GM12878 (cell line): ENCODE measurements at regions not wholly inside any gene's neighbourhood (a gene's known extent, or its start where the extent isn't known, plus 50 kb on each side); places are given as distances from the start of the nearest gene placed in this dataset.

Experiments used
- BACH1 ChIP-seq: fragments of 450-650 bp; IDR thresholded peaks from 2 replicates; pipeline ENCODE4 v1.6.1; 2017; ENCODE audit warnings: mild to moderate bottlenecking, borderline replicate concordance
- BHLHE40 ChIP-seq, 2 experiments: fragments of 450-650 bp in 1 of 2; IDR thresholded peaks; 2 replicates each; pipeline ENCODE4 v1.6.1; 2011 to 2017; ENCODE audit warnings: low read depth in 2 of 2, borderline replicate concordance in 1 of 2, improper control_type of control experiment in 1 of 2, low read length in 1 of 2, mild to moderate bottlenecking in 1 of 2
- EP300 ChIP-seq, 2 experiments: fragments of 150-350 bp in 1 of 2; IDR thresholded peaks; 2 replicates each; pipeline ENCODE4 v1.6.1; 2011 to 2012; ENCODE audit warnings: low read depth in 2 of 2, low read length in 2 of 2, borderline replicate concordance in 1 of 2, improper control_type of control experiment in 1 of 2, inconsistent platforms in 1 of 2; ENCODE audit not compliant: control insufficient read depth in 1 of 2
- EZH2 ChIP-seq: IDR thresholded peaks from 2 replicates; pipeline ENCODE4 v1.6.1; 2012; ENCODE audit warnings: low read depth, mild to moderate bottlenecking, control low read depth, inconsistent platforms, low read length, borderline replicate concordance; ENCODE audit not compliant: control insufficient read depth
- POLR2AphosphoS2 ChIP-seq: IDR thresholded peaks from 2 replicates; pipeline ENCODE4 v1.6.1; 2011; ENCODE audit warnings: low read depth, mild to moderate bottlenecking, low read length, improper control_type of control experiment, moderate library complexity
- SPI1 ChIP-seq: IDR thresholded peaks from 2 replicates; pipeline ENCODE4 v1.6.1; 2011; ENCODE audit warnings: low read depth, mild to moderate bottlenecking, low read length, moderate library complexity, borderline replicate concordance; ENCODE audit not compliant: insufficient read depth
- TF ChIP-seq, protein P1 (sequence below), 3 experiments: IDR thresholded peaks in 2 of 3; conservative IDR thresholded peaks in 1 of 3; 2 replicates each; pipeline ENCODE4 v1.5.1; 2011; ENCODE audit warnings: low read depth in 3 of 3, low read length in 3 of 3, mild to moderate bottlenecking in 3 of 3, control low read depth in 2 of 3, moderate library complexity in 2 of 3, inconsistent platforms in 1 of 3, mixed read lengths in 1 of 3; ENCODE audit not compliant: control insufficient read depth in 2 of 3, insufficient read depth in 1 of 3; ENCODE audit errors: extremely low read depth in 1 of 3
- TF ChIP-seq, protein P2 (sequence below): IDR thresholded peaks from 2 replicates; pipeline ENCODE4 v1.6.1; 2012; ENCODE audit warnings: low read depth, low read length, improper control_type of control experiment

- TF ChIP-seq BACH1 (no peak), BHLHE40 (IDR thresholded peaks at IDR 0.05; ENCODE audit: borderline replicate concordance in 1 of 2, low read depth in 2 of 2, low read length in 1 of 2) (no peak), EP300 (IDR thresholded peaks at IDR 0.05; ENCODE audit: borderline replicate concordance in 1 of 2, control insufficient read depth in 1 of 2, low read depth in 2 of 2, low read length in 2 of 2) (no peak), POLR2AphosphoS2 (no peak), SPI1 (peak; percentile 8; the same call in 1 of the 2 replicates), EZH2 (no peak)
- TF ChIP-seq, protein P1, sequence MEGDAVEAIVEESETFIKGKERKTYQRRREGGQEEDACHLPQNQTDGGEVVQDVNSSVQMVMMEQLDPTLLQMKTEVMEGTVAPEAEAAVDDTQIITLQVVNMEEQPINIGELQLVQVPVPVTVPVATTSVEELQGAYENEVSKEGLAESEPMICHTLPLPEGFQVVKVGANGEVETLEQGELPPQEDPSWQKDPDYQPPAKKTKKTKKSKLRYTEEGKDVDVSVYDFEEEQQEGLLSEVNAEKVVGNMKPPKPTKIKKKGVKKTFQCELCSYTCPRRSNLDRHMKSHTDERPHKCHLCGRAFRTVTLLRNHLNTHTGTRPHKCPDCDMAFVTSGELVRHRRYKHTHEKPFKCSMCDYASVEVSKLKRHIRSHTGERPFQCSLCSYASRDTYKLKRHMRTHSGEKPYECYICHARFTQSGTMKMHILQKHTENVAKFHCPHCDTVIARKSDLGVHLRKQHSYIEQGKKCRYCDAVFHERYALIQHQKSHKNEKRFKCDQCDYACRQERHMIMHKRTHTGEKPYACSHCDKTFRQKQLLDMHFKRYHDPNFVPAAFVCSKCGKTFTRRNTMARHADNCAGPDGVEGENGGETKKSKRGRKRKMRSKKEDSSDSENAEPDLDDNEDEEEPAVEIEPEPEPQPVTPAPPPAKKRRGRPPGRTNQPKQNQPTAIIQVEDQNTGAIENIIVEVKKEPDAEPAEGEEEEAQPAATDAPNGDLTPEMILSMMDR (IDR thresholded peaks at IDR 0.05 in 2 of 3, conservative IDR thresholded peaks at IDR 0.05 in 1 of 3; ENCODE audit: control insufficient read depth in 2 of 3, extremely low read depth in 1 of 3, insufficient read depth in 1 of 3, low read depth in 3 of 3, low read length in 3 of 3): no peak
- TF ChIP-seq, protein P2, sequence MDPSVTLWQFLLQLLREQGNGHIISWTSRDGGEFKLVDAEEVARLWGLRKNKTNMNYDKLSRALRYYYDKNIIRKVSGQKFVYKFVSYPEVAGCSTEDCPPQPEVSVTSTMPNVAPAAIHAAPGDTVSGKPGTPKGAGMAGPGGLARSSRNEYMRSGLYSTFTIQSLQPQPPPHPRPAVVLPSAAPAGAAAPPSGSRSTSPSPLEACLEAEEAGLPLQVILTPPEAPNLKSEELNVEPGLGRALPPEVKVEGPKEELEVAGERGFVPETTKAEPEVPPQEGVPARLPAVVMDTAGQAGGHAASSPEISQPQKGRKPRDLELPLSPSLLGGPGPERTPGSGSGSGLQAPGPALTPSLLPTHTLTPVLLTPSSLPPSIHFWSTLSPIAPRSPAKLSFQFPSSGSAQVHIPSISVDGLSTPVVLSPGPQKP: no peak
These were observed 500.2 kb upstream of the HS6ST1 start for GRCh38 chr2:128818704-128819491.
